ENCODE measurements at regions not wholly inside any gene's neighbourhood (a gene's known extent, or its start where the extent isn't known, plus 50 kb on each side); places are given as distances from the start of the nearest gene placed in this dataset.

GRCh38 chr15:39497016-39497758 is 83.7 kb upstream of the THBS1 start:
- TF ChIP-seq, protein P1, sequence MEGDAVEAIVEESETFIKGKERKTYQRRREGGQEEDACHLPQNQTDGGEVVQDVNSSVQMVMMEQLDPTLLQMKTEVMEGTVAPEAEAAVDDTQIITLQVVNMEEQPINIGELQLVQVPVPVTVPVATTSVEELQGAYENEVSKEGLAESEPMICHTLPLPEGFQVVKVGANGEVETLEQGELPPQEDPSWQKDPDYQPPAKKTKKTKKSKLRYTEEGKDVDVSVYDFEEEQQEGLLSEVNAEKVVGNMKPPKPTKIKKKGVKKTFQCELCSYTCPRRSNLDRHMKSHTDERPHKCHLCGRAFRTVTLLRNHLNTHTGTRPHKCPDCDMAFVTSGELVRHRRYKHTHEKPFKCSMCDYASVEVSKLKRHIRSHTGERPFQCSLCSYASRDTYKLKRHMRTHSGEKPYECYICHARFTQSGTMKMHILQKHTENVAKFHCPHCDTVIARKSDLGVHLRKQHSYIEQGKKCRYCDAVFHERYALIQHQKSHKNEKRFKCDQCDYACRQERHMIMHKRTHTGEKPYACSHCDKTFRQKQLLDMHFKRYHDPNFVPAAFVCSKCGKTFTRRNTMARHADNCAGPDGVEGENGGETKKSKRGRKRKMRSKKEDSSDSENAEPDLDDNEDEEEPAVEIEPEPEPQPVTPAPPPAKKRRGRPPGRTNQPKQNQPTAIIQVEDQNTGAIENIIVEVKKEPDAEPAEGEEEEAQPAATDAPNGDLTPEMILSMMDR (IDR thresholded peaks at IDR 0.05; ENCODE audit: low read length): no peak
- TF ChIP-seq EZH2 (IDR thresholded peaks at IDR 0.05; ENCODE audit: borderline replicate concordance, low read length): no peak

GRCh38 chr15:39497759-39498565 is 82.9 kb upstream of the THBS1 start:
- no peak overlapping the region for H3K9ac ChIP-seq (ENCODE audit: low read length)
- H4K20me1 ChIP-seq (ENCODE audit: insufficient read depth, low read length): no peaks in the 10 kb centered on the region
- H3K4me1 ChIP-seq (ENCODE audit: insufficient read depth, low read length, severe bottlenecking): no peaks in the 10 kb centered on the region
- no peaks in the 10 kb centered on the region for H3K27me3 ChIP-seq (ENCODE audit: insufficient read depth, low read length)
- H3F3A ChIP-seq (ENCODE audit: insufficient read depth, low read length): no peaks in the 10 kb centered on the region
- H2AFZ ChIP-seq (ENCODE audit: low read length): no peak overlapping the region
- H3K4me2 ChIP-seq (ENCODE audit: low read length): no peak overlapping the region
- no peaks in the 10 kb centered on the region for H3K9me2 ChIP-seq (ENCODE audit: low read depth, low read length)
- no peak overlapping the region for H3K4me3 ChIP-seq (ENCODE audit: low read depth, low read length, poor library complexity, severe bottlenecking)
- TF ChIP-seq EZH2 (IDR thresholded peaks at IDR 0.05; ENCODE audit: borderline replicate concordance, low read length): no peak
- TF ChIP-seq, protein P1 (IDR thresholded peaks at IDR 0.05; ENCODE audit: low read length): no peak
- H3K27ac ChIP-seq (ENCODE audit: low read depth, low read length, poor library complexity, severe bottlenecking): no peak overlapping the region
- no peaks in the 10 kb centered on the region for H3K9me3 ChIP-seq (ENCODE audit: low read length)
- H3K79me2 ChIP-seq (ENCODE audit: insufficient read depth, low read length): no peaks in the 10 kb centered on the region
- H3K36me3 ChIP-seq (ENCODE audit: insufficient read depth, low read length): no peaks in the 10 kb centered on the region

More at GRCh38 chr15:39497016-39497758, 83.7 kb upstream of the THBS1 start:
- Histone ChIP-seq H3F3A (ENCODE audit: insufficient read depth, low read length) (no peaks in the 10 kb centered on the region), H3K9me3 (ENCODE audit: low read length) (no peaks in the 10 kb centered on the region), H3K4me1 (ENCODE audit: insufficient read depth, low read length, severe bottlenecking) (no peaks in the 10 kb centered on the region), H3K9ac (ENCODE audit: low read length) (no peak overlapping the region), H3K27ac (ENCODE audit: low read depth, low read length, poor library complexity, severe bottlenecking) (no peak overlapping the region), H3K9me2 (ENCODE audit: low read depth, low read length) (no peaks in the 10 kb centered on the region), H4K20me1 (ENCODE audit: insufficient read depth, low read length) (no peaks in the 10 kb centered on the region), H3K36me3 (ENCODE audit: insufficient read depth, low read length) (no peaks in the 10 kb centered on the region), H3K79me2 (ENCODE audit: insufficient read depth, low read length) (no peaks in the 10 kb centered on the region), H3K27me3 (ENCODE audit: insufficient read depth, low read length) (no peaks in the 10 kb centered on the region), H2AFZ (ENCODE audit: low read length) (no peak overlapping the region), H3K4me3 (ENCODE audit: low read depth, low read length, poor library complexity, severe bottlenecking) (no peak overlapping the region), H3K4me2 (ENCODE audit: low read length) (no peak overlapping the region)

- no peaks in the 10 kb centered on the region for H3K36me3 ChIP-seq (ENCODE audit: insufficient read depth, low read length)
- TF ChIP-seq, protein P1 (IDR thresholded peaks at IDR 0.05; ENCODE audit: low read length): no peak
- TF ChIP-seq EZH2 (IDR thresholded peaks at IDR 0.05; ENCODE audit: borderline replicate concordance, low read length): no peak
- no peaks in the 10 kb centered on the region for H3K27me3 ChIP-seq (ENCODE audit: insufficient read depth, low read length)
- H3K79me2 ChIP-seq (ENCODE audit: insufficient read depth, low read length): no peaks in the 10 kb centered on the region
- no peaks in the 10 kb centered on the region for H3K9me3 ChIP-seq (ENCODE audit: low read length)
- no peak overlapping the region for H3K9ac ChIP-seq (ENCODE audit: low read length)
- no peak overlapping the region for H3K4me3 ChIP-seq (ENCODE audit: low read depth, low read length, poor library complexity, severe bottlenecking)
- no peaks in the 10 kb centered on the region for H3K4me1 ChIP-seq (ENCODE audit: insufficient read depth, low read length, severe bottlenecking)
- H3K9me2 ChIP-seq (ENCODE audit: low read depth, low read length): no peaks in the 10 kb centered on the region
- H3K27ac ChIP-seq (ENCODE audit: low read depth, low read length, poor library complexity, severe bottlenecking): no peak overlapping the region
- no peak overlapping the region for H3K4me2 ChIP-seq (ENCODE audit: low read length)
- no peaks in the 10 kb centered on the region for H3F3A ChIP-seq (ENCODE audit: insufficient read depth, low read length)
- no peaks in the 10 kb centered on the region for H4K20me1 ChIP-seq (ENCODE audit: insufficient read depth, low read length)
- H2AFZ ChIP-seq (ENCODE audit: low read length): no peak overlapping the region
Observed at GRCh38 chr15:39498629-39499028, 82.2 kb upstream of the THBS1 start.
